Testis (tissue), 2 donors: ENCODE measurements at regions not wholly inside any gene's neighbourhood (a gene's known extent, or its start where the extent isn't known, plus 50 kb on each side); places are given as distances from the start of the nearest gene placed in this dataset.

Experiments used
- POLR2A ChIP-seq: fragments of 450-650 bp; IDR thresholded peaks from one replicate; pipeline ENCODE4 v1.6.1; 2017; ENCODE audit warnings: antibody characterized with exemption, mild to moderate bottlenecking, moderate library complexity
- TF ChIP-seq, protein P1 (sequence below), 3 experiments: fragments of 450-650 bp in 2 of 3; fragments of 200-600 bp in 1 of 3; sonication (generic) in 1 of 3; IDR thresholded peaks; one replicate each; pipeline ENCODE4 v1.5.1; 2016 to 2019; ENCODE audit warnings: antibody characterized with exemption in 3 of 3, mild to moderate bottlenecking in 2 of 3, moderate library complexity in 1 of 3

DNA sequence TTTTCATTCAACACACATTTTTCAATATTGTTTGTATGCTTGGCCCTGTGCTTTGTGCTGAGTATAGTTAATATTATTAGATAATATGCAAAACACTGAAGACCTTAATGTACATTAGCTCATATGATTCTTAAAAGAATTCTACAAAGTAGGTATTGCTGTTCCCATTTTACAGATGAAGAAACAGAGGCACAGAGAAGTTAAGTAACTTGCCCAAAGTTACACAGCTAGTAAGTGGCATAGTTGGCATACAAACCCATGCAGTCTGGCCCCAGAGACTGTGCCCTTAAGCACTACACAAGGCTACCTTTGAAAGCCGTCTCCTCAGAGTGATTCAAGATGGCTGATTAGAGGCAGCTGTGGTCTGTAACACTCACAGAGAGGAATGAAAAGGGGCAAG is 293.4 kb upstream of the F9 start:
- TF ChIP-seq, protein P1, sequence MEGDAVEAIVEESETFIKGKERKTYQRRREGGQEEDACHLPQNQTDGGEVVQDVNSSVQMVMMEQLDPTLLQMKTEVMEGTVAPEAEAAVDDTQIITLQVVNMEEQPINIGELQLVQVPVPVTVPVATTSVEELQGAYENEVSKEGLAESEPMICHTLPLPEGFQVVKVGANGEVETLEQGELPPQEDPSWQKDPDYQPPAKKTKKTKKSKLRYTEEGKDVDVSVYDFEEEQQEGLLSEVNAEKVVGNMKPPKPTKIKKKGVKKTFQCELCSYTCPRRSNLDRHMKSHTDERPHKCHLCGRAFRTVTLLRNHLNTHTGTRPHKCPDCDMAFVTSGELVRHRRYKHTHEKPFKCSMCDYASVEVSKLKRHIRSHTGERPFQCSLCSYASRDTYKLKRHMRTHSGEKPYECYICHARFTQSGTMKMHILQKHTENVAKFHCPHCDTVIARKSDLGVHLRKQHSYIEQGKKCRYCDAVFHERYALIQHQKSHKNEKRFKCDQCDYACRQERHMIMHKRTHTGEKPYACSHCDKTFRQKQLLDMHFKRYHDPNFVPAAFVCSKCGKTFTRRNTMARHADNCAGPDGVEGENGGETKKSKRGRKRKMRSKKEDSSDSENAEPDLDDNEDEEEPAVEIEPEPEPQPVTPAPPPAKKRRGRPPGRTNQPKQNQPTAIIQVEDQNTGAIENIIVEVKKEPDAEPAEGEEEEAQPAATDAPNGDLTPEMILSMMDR (IDR thresholded peaks at IDR 0.05), result no peak
- no peak for TF ChIP-seq POLR2A
